GM12892 (cell line): ENCODE measurements at regions not wholly inside any gene's neighbourhood (a gene's known extent, or its start where the extent isn't known, plus 50 kb on each side); places are given as distances from the start of the nearest gene placed in this dataset.

ENCODE experiments used
- POLR2A ChIP-seq: IDR thresholded peaks from 2 replicates; pipeline ENCODE4 v1.6.1; 2011; ENCODE audit warnings: low read depth, low read length, control low read depth
- POLR2AphosphoS5 ChIP-seq: IDR thresholded peaks from 2 replicates; pipeline ENCODE4 v1.6.1; 2011; ENCODE audit warnings: low read depth, low read length, control low read depth

GRCh38 chr2:75822336-75822735, 111.6 kb upstream of the GCFC2 start:
- TF ChIP-seq POLR2A (no peak), POLR2AphosphoS5 (no peak)
